ENCODE measurements at regions not wholly inside any gene's neighbourhood (a gene's known extent, or its start where the extent isn't known, plus 50 kb on each side); places are given as distances from the start of the nearest gene placed in this dataset.

- TF ChIP-seq, protein P1, sequence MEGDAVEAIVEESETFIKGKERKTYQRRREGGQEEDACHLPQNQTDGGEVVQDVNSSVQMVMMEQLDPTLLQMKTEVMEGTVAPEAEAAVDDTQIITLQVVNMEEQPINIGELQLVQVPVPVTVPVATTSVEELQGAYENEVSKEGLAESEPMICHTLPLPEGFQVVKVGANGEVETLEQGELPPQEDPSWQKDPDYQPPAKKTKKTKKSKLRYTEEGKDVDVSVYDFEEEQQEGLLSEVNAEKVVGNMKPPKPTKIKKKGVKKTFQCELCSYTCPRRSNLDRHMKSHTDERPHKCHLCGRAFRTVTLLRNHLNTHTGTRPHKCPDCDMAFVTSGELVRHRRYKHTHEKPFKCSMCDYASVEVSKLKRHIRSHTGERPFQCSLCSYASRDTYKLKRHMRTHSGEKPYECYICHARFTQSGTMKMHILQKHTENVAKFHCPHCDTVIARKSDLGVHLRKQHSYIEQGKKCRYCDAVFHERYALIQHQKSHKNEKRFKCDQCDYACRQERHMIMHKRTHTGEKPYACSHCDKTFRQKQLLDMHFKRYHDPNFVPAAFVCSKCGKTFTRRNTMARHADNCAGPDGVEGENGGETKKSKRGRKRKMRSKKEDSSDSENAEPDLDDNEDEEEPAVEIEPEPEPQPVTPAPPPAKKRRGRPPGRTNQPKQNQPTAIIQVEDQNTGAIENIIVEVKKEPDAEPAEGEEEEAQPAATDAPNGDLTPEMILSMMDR (IDR thresholded peaks at IDR 0.05): no peak
- TF ChIP-seq POLR2AphosphoS5 (IDR thresholded peaks at IDR 0.05; ENCODE audit: insufficient read depth in 1 of 2, low read depth in 1 of 2): no peak
Measured at GRCh38 chr5:33034777-33035176, 323.7 kb downstream of the NPR3 start.

Measured in vagina (tissue), 2 donors.